Endodermal cell (in vitro differentiated cells): ENCODE measurements at regions not wholly inside any gene's neighbourhood (a gene's known extent, or its start where the extent isn't known, plus 50 kb on each side); places are given as distances from the start of the nearest gene placed in this dataset.

Source experiments
- DNase-seq: peaks from one replicate; pipeline ENCODE4 v3.0.0-alpha.2; 2017
- H3K27ac ChIP-seq: 2 replicates; pipeline ENCODE4 v1.5.1; 2013; ENCODE audit warnings: mild to moderate bottlenecking, low read depth, low read length, moderate library complexity
- H3K27me3 ChIP-seq: 2 replicates; pipeline ENCODE4 v1.6.1; 2013; ENCODE audit warnings: mild to moderate bottlenecking, low read length, moderate library complexity; ENCODE audit not compliant: insufficient read depth, control insufficient read depth, poor library complexity, severe bottlenecking
- H3K36me3 ChIP-seq: 2 replicates; pipeline ENCODE4 v1.7.0; 2013; ENCODE audit warnings: mild to moderate bottlenecking, low read length, moderate library complexity; ENCODE audit not compliant: control insufficient read depth, insufficient read depth
- H3K4me1 ChIP-seq: one replicate; pipeline ENCODE4 v1.7.0; 2013; ENCODE audit warnings: low read length; ENCODE audit not compliant: control insufficient read depth, insufficient read depth
- H3K4me3 ChIP-seq: 2 replicates; pipeline ENCODE4 v1.5.1; 2013; ENCODE audit warnings: mild to moderate bottlenecking, low read length, moderate library complexity
- H3K9ac ChIP-seq: 2 replicates; pipeline ENCODE4 v1.6.1; 2013; ENCODE audit warnings: mild to moderate bottlenecking, low read length, moderate library complexity; ENCODE audit not compliant: poor library complexity, severe bottlenecking; ENCODE audit errors: extremely low read depth
- H3K9me3 ChIP-seq: 2 replicates; pipeline ENCODE4 v1.6.1; 2013; ENCODE audit warnings: mild to moderate bottlenecking, low read length, moderate library complexity; ENCODE audit not compliant: control insufficient read depth
- H3K27ac Mint-ChIP-seq: 2 replicates; pipeline ENCODE4 v1.8.0; 2020; ENCODE audit warnings: mixed read lengths
- H3K27me3 Mint-ChIP-seq: 2 replicates; pipeline ENCODE4 v1.8.0; 2021; ENCODE audit warnings: mild to moderate bottlenecking, mixed read lengths; ENCODE audit not compliant: insufficient read depth
- H3K36me3 Mint-ChIP-seq: 2 replicates; pipeline ENCODE4 v1.8.0; 2020; ENCODE audit warnings: low read depth, mixed read lengths
- H3K4me1 Mint-ChIP-seq: 2 replicates; pipeline ENCODE4 v1.8.0; 2020; ENCODE audit warnings: mixed read lengths
- H3K4me3 Mint-ChIP-seq: 2 replicates; pipeline ENCODE4 v1.8.0; 2020; ENCODE audit warnings: mild to moderate bottlenecking, moderate library complexity, mixed read lengths
- H3K9me3 Mint-ChIP-seq: 2 replicates; pipeline ENCODE4 v1.8.0; 2020; ENCODE audit warnings: mild to moderate bottlenecking, mixed read lengths
- CTCF ChIP-seq: fragments of 200-600 bp; sonication (generic); conservative IDR thresholded peaks from 2 replicates; pipeline ENCODE4 v1.5.0; 2021; ENCODE audit warnings: antibody characterized with exemption, mild to moderate bottlenecking
- WGBS, 2 experiments: methylation state at CpG; one replicate each; pipeline versions ENCODE4 v1.1.5 to v1.1.7; 2013; ENCODE audit warnings: missing lambda C conversion rate in 2 of 2, mixed read lengths in 1 of 2; ENCODE audit not compliant: insufficient coverage in 1 of 2, insufficient read length in 1 of 2; 5-methylcytosine and 5-hydroxymethylcytosine counted together

- WGBS, 2 experiments: 93% methylated on average over 3 of the region's 4 CpGs; no CpG with 5 or more reads in 1 of the 2 experiments
- Histone ChIP-seq H3K9ac (no peak overlapping the region), H3K27ac (no peak overlapping the region), H3K27me3 (no peaks in the 10 kb centered on the region), H3K36me3 (no peaks in the 10 kb centered on the region), H3K9me3 (no peaks in the 10 kb centered on the region), H3K4me1 (no peaks in the 10 kb centered on the region), H3K4me3 (no peak overlapping the region)
- no peaks in the 10 kb centered on the region for H3K27me3 Mint-ChIP-seq
- peaks cover 8% of the 10 kb centered on the region for H3K4me1 Mint-ChIP-seq
- no peak for TF ChIP-seq CTCF
- no peak overlapping the region for H3K27ac Mint-ChIP-seq
- H3K36me3 Mint-ChIP-seq: no peaks in the 10 kb centered on the region
- H3K4me3 Mint-ChIP-seq: no peak overlapping the region
- no peak for DNase-seq
- no peaks in the 10 kb centered on the region for H3K9me3 Mint-ChIP-seq
Observed at GRCh38 chr10:81297292-81297691, 577.7 kb upstream of the NRG3 start.

GRCh38 chr10:81303656-81304055 is 571.3 kb upstream of the NRG3 start:
- Mint-ChIP-seq H3K36me3 (peaks cover 2% of the 10 kb centered on the region), H3K27ac (no peak overlapping the region), H3K4me1 (peaks cover 4% of the 10 kb centered on the region), H3K27me3 (no peaks in the 10 kb centered on the region), H3K9me3 (peaks cover 5% of the 10 kb centered on the region), H3K4me3 (no peak overlapping the region)
- TF ChIP-seq CTCF: no peak
- Histone ChIP-seq H3K9ac (no peak overlapping the region), H3K4me1 (no peaks in the 10 kb centered on the region), H3K36me3 (no peaks in the 10 kb centered on the region), H3K27me3 (no peaks in the 10 kb centered on the region), H3K9me3 (no peaks in the 10 kb centered on the region), H3K4me3 (no peak overlapping the region), H3K27ac (no peak overlapping the region)
- WGBS, 2 experiments: 83 to 88% methylated on average over 1 of the region's 1 CpG
- DNase-seq: no peak

GRCh38 chr10:81306971-81307782 is 567.8 kb upstream of the NRG3 start:
- H3K4me1 ChIP-seq: no peaks in the 10 kb centered on the region
- 92 to 93% methylated on average over 3 to 4 of the region's 4 CpGs for WGBS, 2 experiments
- TF ChIP-seq CTCF: no peak
- H3K27me3 ChIP-seq: no peaks in the 10 kb centered on the region
- Mint-ChIP-seq H3K9me3 (peaks cover 12% of the 10 kb centered on the region), H3K27me3 (no peaks in the 10 kb centered on the region), H3K27ac (no peak overlapping the region), H3K36me3 (peaks cover 2% of the 10 kb centered on the region), H3K4me1 (no peaks in the 10 kb centered on the region), H3K4me3 (no peak overlapping the region)
- no peak overlapping the region for H3K4me3 ChIP-seq
- no peaks in the 10 kb centered on the region for H3K36me3 ChIP-seq
- no peaks in the 10 kb centered on the region for H3K9me3 ChIP-seq
- H3K9ac ChIP-seq: no peak overlapping the region
- no peak for DNase-seq
- H3K27ac ChIP-seq: no peak overlapping the region
